ENCODE measurements at regions not wholly inside any gene's neighbourhood (a gene's known extent, or its start where the extent isn't known, plus 50 kb on each side); places are given as distances from the start of the nearest gene placed in this dataset.

GRCh38 chr3:83729576-83729975 is 1229.2 kb upstream of the CADM2 start:
- H3K27me3 ChIP-seq (ENCODE audit: insufficient read depth, low read length) = no peaks in the 10 kb centered on the region
- no peak overlapping the region for H3K27ac Mint-ChIP-seq (ENCODE audit: unreplicated experiment)
- H3K27me3 Mint-ChIP-seq (ENCODE audit: low read depth, unreplicated experiment) = no peaks in the 10 kb centered on the region
- no peaks in the 10 kb centered on the region for H3K4me1 Mint-ChIP-seq (ENCODE audit: low read depth, unreplicated experiment)
- FAIRE-seq (no peak), DNase-seq (ENCODE audit: low read depth) (no peak)
- no peak overlapping the region for H3K4me2 ChIP-seq (ENCODE audit: low read length)
- no peak overlapping the region for H3K4me3 Mint-ChIP-seq (ENCODE audit: unreplicated experiment)
- H2AFZ ChIP-seq (ENCODE audit: low read depth, low read length) = no peak overlapping the region
- no peaks in the 10 kb centered on the region for H4K20me1 ChIP-seq (ENCODE audit: insufficient read depth, low read length)
- no peaks in the 10 kb centered on the region for H3K79me2 ChIP-seq (ENCODE audit: insufficient read depth, low read length)
- H3K9me3 ChIP-seq (ENCODE audit: insufficient read depth, low read depth, low read length) = peaks cover 17% of the 10 kb centered on the region
- peaks cover 3% of the 10 kb centered on the region for H3K36me3 Mint-ChIP-seq (ENCODE audit: low read depth, unreplicated experiment)
- no peak overlapping the region for H3K9ac ChIP-seq (ENCODE audit: low read length)
- H3K9me3 Mint-ChIP-seq (ENCODE audit: unreplicated experiment) = peaks cover 16% of the 10 kb centered on the region
- no peaks in the 10 kb centered on the region for H3K36me3 ChIP-seq (ENCODE audit: insufficient read depth, low read length)
- H3K4me3 ChIP-seq (ENCODE audit: insufficient read depth, low read depth, low read length) = no peak overlapping the region
- no peak overlapping the region for H3K27ac ChIP-seq (ENCODE audit: low read depth, low read length)
- TF ChIP-seq CTCF (IDR thresholded peaks at IDR 0.05; ENCODE audit: insufficient read depth, low read depth, low read length) (no peak), EZH2 (IDR thresholded peaks at IDR 0.05; ENCODE audit: insufficient read depth, low read length) (no peak)
- H3K4me1 ChIP-seq (ENCODE audit: insufficient read depth, low read length) = no peaks in the 10 kb centered on the region

GRCh38 chr3:83734656-83735055 is 1224.1 kb upstream of the CADM2 start:
- Histone ChIP-seq H3K9me3 (ENCODE audit: insufficient read depth, low read depth, low read length) (no peaks in the 10 kb centered on the region), H3K4me1 (ENCODE audit: insufficient read depth, low read length) (no peaks in the 10 kb centered on the region), H2AFZ (ENCODE audit: low read depth, low read length) (no peak overlapping the region), H3K27ac (ENCODE audit: low read depth, low read length) (no peak overlapping the region), H3K9ac (ENCODE audit: low read length) (no peak overlapping the region), H3K79me2 (ENCODE audit: insufficient read depth, low read length) (no peaks in the 10 kb centered on the region), H4K20me1 (ENCODE audit: insufficient read depth, low read length) (no peaks in the 10 kb centered on the region), H3K4me3 (ENCODE audit: insufficient read depth, low read depth, low read length) (no peak overlapping the region), H3K4me2 (ENCODE audit: low read length) (no peak overlapping the region), H3K27me3 (ENCODE audit: insufficient read depth, low read length) (no peaks in the 10 kb centered on the region), H3K36me3 (ENCODE audit: insufficient read depth, low read length) (no peaks in the 10 kb centered on the region)
- Mint-ChIP-seq H3K4me1 (ENCODE audit: low read depth, unreplicated experiment) (no peaks in the 10 kb centered on the region), H3K9me3 (ENCODE audit: unreplicated experiment) (no peaks in the 10 kb centered on the region), H3K27ac (ENCODE audit: unreplicated experiment) (no peak overlapping the region), H3K36me3 (ENCODE audit: low read depth, unreplicated experiment) (no peaks in the 10 kb centered on the region), H3K4me3 (ENCODE audit: unreplicated experiment) (no peak overlapping the region), H3K27me3 (ENCODE audit: low read depth, unreplicated experiment) (no peaks in the 10 kb centered on the region)
- no peak for FAIRE-seq
- TF ChIP-seq CTCF (IDR thresholded peaks at IDR 0.05; ENCODE audit: insufficient read depth, low read depth, low read length) (no peak), EZH2 (IDR thresholded peaks at IDR 0.05; ENCODE audit: insufficient read depth, low read length) (no peak)
- DNase-seq (ENCODE audit: low read depth) = no peak

GRCh38 chr3:83738202-83738601 is 1220.6 kb upstream of the CADM2 start:
- H3K27ac ChIP-seq (ENCODE audit: low read depth, low read length) = no peak overlapping the region
- no peaks in the 10 kb centered on the region for H3K4me1 Mint-ChIP-seq (ENCODE audit: low read depth, unreplicated experiment)

More at GRCh38 chr3:83738202-83738601, 1220.6 kb upstream of the CADM2 start:
- Histone ChIP-seq H3K4me1 (ENCODE audit: insufficient read depth, low read length) (no peaks in the 10 kb centered on the region), H3K27me3 (ENCODE audit: insufficient read depth, low read length) (no peaks in the 10 kb centered on the region), H3K36me3 (ENCODE audit: insufficient read depth, low read length) (no peaks in the 10 kb centered on the region), H4K20me1 (ENCODE audit: insufficient read depth, low read length) (no peaks in the 10 kb centered on the region), H3K4me2 (ENCODE audit: low read length) (no peak overlapping the region), H2AFZ (ENCODE audit: low read depth, low read length) (no peak overlapping the region), H3K79me2 (ENCODE audit: insufficient read depth, low read length) (no peaks in the 10 kb centered on the region), H3K9ac (ENCODE audit: low read length) (no peak overlapping the region), H3K9me3 (ENCODE audit: insufficient read depth, low read depth, low read length) (no peaks in the 10 kb centered on the region), H3K4me3 (ENCODE audit: insufficient read depth, low read depth, low read length) (no peak overlapping the region)
- TF ChIP-seq EZH2 (IDR thresholded peaks at IDR 0.05; ENCODE audit: insufficient read depth, low read length) (no peak), CTCF (IDR thresholded peaks at IDR 0.05; ENCODE audit: insufficient read depth, low read depth, low read length) (no peak)
- FAIRE-seq (no peak), DNase-seq (ENCODE audit: low read depth) (no peak)
- no peaks in the 10 kb centered on the region for H3K27me3 Mint-ChIP-seq (ENCODE audit: low read depth, unreplicated experiment)
- H3K4me3 Mint-ChIP-seq (ENCODE audit: unreplicated experiment) = no peak overlapping the region
- H3K27ac Mint-ChIP-seq (ENCODE audit: unreplicated experiment) = no peak overlapping the region
- H3K9me3 Mint-ChIP-seq (ENCODE audit: unreplicated experiment) = no peaks in the 10 kb centered on the region
- H3K36me3 Mint-ChIP-seq (ENCODE audit: low read depth, unreplicated experiment) = no peaks in the 10 kb centered on the region
